H1 (cell line): ENCODE measurements at regions not wholly inside any gene's neighbourhood (a gene's known extent, or its start where the extent isn't known, plus 50 kb on each side); places are given as distances from the start of the nearest gene placed in this dataset.

Experiments
- CTCF ChIA-PET: fragments of 300-600 bp; sonication (Branson Sonifier 250); formaldehyde crosslinking; loops from one replicate; lab custom pipeline; 2021; ENCODE audit not compliant: partially characterized antibody; lab: Charles Lee
- POLR2A ChIA-PET: fragments of 300-600 bp; sonication (Branson Sonifier 250); formaldehyde crosslinking; loops from one replicate; lab custom pipeline; 2021; ENCODE audit warnings: inconsistent platforms; ENCODE audit not compliant: partially characterized antibody; lab: Charles Lee
- DNase-seq, 2 experiments: peaks; one replicate each; pipeline versions ENCODE4 v3.0.0 to v3.0.0-alpha.2; 2010 to 2022; ENCODE audit warnings: low spot score in 2 of 2, low read depth in 1 of 2, mixed read lengths in 1 of 2
- FAIRE-seq: peaks from 2 replicates; lab custom pipeline; 2011; peaks lifted over from hg19 to GRCh38; lab: Jason Lieb, UNC
- H2AFZ ChIP-seq: 2 replicates; pipeline ENCODE4 v1.8.1; 2012; ENCODE audit warnings: low read length, inconsistent platforms
- H2AK5ac ChIP-seq: 2 replicates; pipeline ENCODE4 v1.6.1; 2013; ENCODE audit warnings: low read depth, low read length
- H2BK120ac ChIP-seq: replicated peaks from 2 replicates; pipeline ENCODE3; 2013; ENCODE audit warnings: low read depth, low read length, inconsistent platforms
- H2BK12ac ChIP-seq: 2 replicates; pipeline ENCODE4 v1.6.1; 2013; ENCODE audit warnings: low read depth, low read length
- H2BK15ac ChIP-seq: 2 replicates; pipeline ENCODE4 v1.6.1; 2013; ENCODE audit warnings: low read length
- H2BK20ac ChIP-seq: 2 replicates; pipeline ENCODE4 v1.6.1; 2013; ENCODE audit warnings: low read length
- H2BK5ac ChIP-seq: 2 replicates; pipeline ENCODE4 v1.6.1; 2013; ENCODE audit warnings: low read depth, low read length
- H3K14ac ChIP-seq: 2 replicates; pipeline ENCODE4 v1.6.1; 2013; ENCODE audit warnings: inconsistent platforms; ENCODE audit not compliant: insufficient read length
- H3K18ac ChIP-seq: 2 replicates; pipeline ENCODE4 v1.6.1; 2013; ENCODE audit warnings: low read length; ENCODE audit errors: extremely low read depth
- H3K23ac ChIP-seq: 2 replicates; pipeline ENCODE4 v1.6.1; 2013; ENCODE audit warnings: inconsistent platforms; ENCODE audit not compliant: insufficient read length
- H3K23me2 ChIP-seq: 2 replicates; pipeline ENCODE4 v1.6.1; 2013; ENCODE audit warnings: low read depth, low read length
- H3K27ac ChIP-seq: 2 replicates; pipeline ENCODE4 v1.6.1; 2011; ENCODE audit warnings: low read depth, low read length, inconsistent platforms
- H3K27me3 ChIP-seq, 4 experiments: replicated peaks in 1 of 4; 1 replicate in 1 of 4; 2 replicates in 3 of 4; pipeline versions ENCODE4 v1.6.1 to v1.8.1; 2011 to 2013; ENCODE audit warnings: low read length in 3 of 4, mild to moderate bottlenecking in 3 of 4, inconsistent platforms in 2 of 4, mixed read lengths in 2 of 4, moderate library complexity in 1 of 4; ENCODE audit not compliant: control insufficient read depth in 3 of 4, insufficient read depth in 3 of 4; ENCODE audit errors: extremely low read depth in 1 of 4
- H3K36me3 ChIP-seq, 4 experiments: 2 replicates each; pipeline versions ENCODE4 v1.6.1 to v1.8.1; 2011 to 2013; ENCODE audit warnings: mild to moderate bottlenecking in 4 of 4, low read length in 3 of 4, moderate library complexity in 2 of 4, control low read depth in 1 of 4, inconsistent platforms in 1 of 4; ENCODE audit not compliant: insufficient read depth in 4 of 4, control insufficient read depth in 2 of 4
- H3K4ac ChIP-seq: replicated peaks from 2 replicates; pipeline ENCODE3; 2013; ENCODE audit warnings: low read length, low read depth, mixed read lengths, inconsistent platforms; ENCODE audit not compliant: insufficient read length
- H3K4me1 ChIP-seq, 4 experiments: replicated peaks in 1 of 4; 1 replicate in 1 of 4; 2 replicates in 3 of 4; pipeline versions ENCODE4 v1.6.1 to v1.8.1; 2011 to 2013; ENCODE audit warnings: low read length in 3 of 4, inconsistent platforms in 2 of 4, mixed read lengths in 1 of 4; ENCODE audit not compliant: insufficient read depth in 4 of 4, control insufficient read depth in 3 of 4
- H3K4me2 ChIP-seq, 2 experiments: 2 replicates each; pipeline versions ENCODE4 v1.6.1 to v1.8.1; 2011 to 2013; ENCODE audit warnings: low read depth in 2 of 2, low read length in 2 of 2, control low read depth in 1 of 2, inconsistent platforms in 1 of 2, mild to moderate bottlenecking in 1 of 2; ENCODE audit not compliant: insufficient read depth in 1 of 2
- H3K4me3 ChIP-seq, 4 experiments: fragments of 200-600, 300-600 bp in 1 of 4; sonication (generic), shearing (Covaris generic), sonication (Bioruptor Twin) in 1 of 4; 2 replicates each; pipeline versions ENCODE4 v1.5.1 to v1.8.1; 2011 to 2016; ENCODE audit warnings: low read length in 4 of 4, low read depth in 3 of 4, control low read depth in 2 of 4, inconsistent platforms in 2 of 4, mild to moderate bottlenecking in 2 of 4, mixed read lengths in 1 of 4, moderate library complexity in 1 of 4; ENCODE audit not compliant: insufficient read depth in 2 of 4; ENCODE audit errors: extremely low read depth in 1 of 4
- H3K56ac ChIP-seq: replicated peaks from 2 replicates; pipeline ENCODE3; 2013; ENCODE audit warnings: low read depth, mild to moderate bottlenecking, mixed read lengths, low read length, inconsistent platforms; ENCODE audit not compliant: insufficient read length
- H3K79me1 ChIP-seq: 2 replicates; pipeline ENCODE4 v1.6.1; 2013; ENCODE audit warnings: low read depth, low read length, control low read depth
- H3K79me2 ChIP-seq, 2 experiments: 2 replicates each; pipeline versions ENCODE4 v1.6.1 to v1.8.1; 2012 to 2013; ENCODE audit warnings: low read length in 2 of 2, mild to moderate bottlenecking in 2 of 2, inconsistent platforms in 1 of 2; ENCODE audit not compliant: insufficient read depth in 2 of 2, control insufficient read depth in 1 of 2
- H3K9ac ChIP-seq, 4 experiments: replicated peaks in 1 of 4; 1 replicate in 1 of 4; 2 replicates in 3 of 4; pipeline versions ENCODE4 v1.6.1 to v1.8.1; 2011 to 2013; ENCODE audit warnings: low read depth in 3 of 4, low read length in 3 of 4, control low read depth in 2 of 4, mild to moderate bottlenecking in 2 of 4, moderate library complexity in 2 of 4, inconsistent platforms in 1 of 4; ENCODE audit errors: extremely low read depth in 1 of 4
- H3K9me3 ChIP-seq, 2 experiments: 2 replicates each; pipeline versions ENCODE4 v1.6.1 to v1.8.1; 2012 to 2013; ENCODE audit warnings: mild to moderate bottlenecking in 2 of 2, moderate library complexity in 2 of 2, control low read depth in 1 of 2, inconsistent platforms in 1 of 2, low read depth in 1 of 2, low read length in 1 of 2, mixed read lengths in 1 of 2; ENCODE audit not compliant: insufficient read depth in 2 of 2
- H4K20me1 ChIP-seq, 2 experiments: replicated peaks in 1 of 2; 2 replicates each; pipeline versions ENCODE3 to v1.8.1; 2011 to 2013; ENCODE audit warnings: inconsistent platforms in 2 of 2, low read length in 2 of 2, mild to moderate bottlenecking in 1 of 2; ENCODE audit not compliant: insufficient read depth in 2 of 2, control insufficient read depth in 1 of 2
- H4K5ac ChIP-seq: 2 replicates; pipeline ENCODE4 v1.6.1; 2013; ENCODE audit warnings: low read length, low read depth, mixed read lengths, inconsistent platforms; ENCODE audit not compliant: insufficient read length
- H4K8ac ChIP-seq: 2 replicates; pipeline ENCODE4 v1.8.0; 2013; ENCODE audit warnings: mild to moderate bottlenecking, moderate library complexity, low read length, inconsistent platforms; ENCODE audit not compliant: insufficient read depth; ENCODE audit errors: extremely low read depth
- H4K91ac ChIP-seq: replicated peaks from 2 replicates; pipeline ENCODE3; 2013; ENCODE audit warnings: low read length, mixed read lengths, inconsistent platforms; ENCODE audit not compliant: insufficient read length
- CREB1 ChIP-seq: IDR thresholded peaks from 2 replicates; pipeline ENCODE4 v1.6.1; 2012; ENCODE audit warnings: inconsistent platforms
- GTF2F1 ChIP-seq: IDR thresholded peaks from 2 replicates; pipeline ENCODE4 v1.6.1; 2012; ENCODE audit warnings: low read depth, low read length, improper control_type of control experiment, borderline replicate concordance
- POU5F1 ChIP-seq: IDR thresholded peaks from 2 replicates; pipeline ENCODE4 v1.6.1; 2011; ENCODE audit warnings: low read depth, mild to moderate bottlenecking, low read length, moderate library complexity
- RNF2 ChIP-seq: fragments of 200-900, 300-1000 bp; sonication (generic); IDR thresholded peaks from 2 replicates; pipeline ENCODE4 v1.7.1; 2016; ENCODE audit warnings: borderline replicate concordance, low read depth, mild to moderate bottlenecking, antibody characterized with exemption, low read length; ENCODE audit not compliant: poor library complexity, severe bottlenecking; ENCODE audit errors: missing control alignments
- SUZ12 ChIP-seq: fragments of 200-600 bp; sonication (generic); IDR thresholded peaks from 2 replicates; pipeline ENCODE4 v1.6.1; 2012; ENCODE audit warnings: mild to moderate bottlenecking, inconsistent platforms, low read length, moderate library complexity, mixed read lengths
- TAF1 ChIP-seq: IDR thresholded peaks from 2 replicates; pipeline ENCODE4 v1.6.1; 2011; ENCODE audit warnings: mild to moderate bottlenecking, low read depth, low read length
- TAF7 ChIP-seq: optimal IDR thresholded peaks from 2 replicates; pipeline ENCODE3; 2011; ENCODE audit warnings: low read depth, mild to moderate bottlenecking, inconsistent platforms, low read length, moderate library complexity, borderline replicate concordance
- ZNF274 ChIP-seq: IDR thresholded peaks from 2 replicates; pipeline ENCODE4 v1.7.0; 2012; ENCODE audit warnings: low read length, borderline replicate concordance; ENCODE audit errors: extremely low read depth
- WGBS, 2 experiments: shearing (Covaris generic) in 1 of 2; methylation state at CpG; one replicate each; pipeline versions ENCODE4 v1.1.6 to v1.1.7; 2013 to 2015; ENCODE audit warnings: low lambda C conversion rate in 2 of 2, mixed read lengths in 2 of 2, inconsistent platforms in 1 of 2, low coverage in 1 of 2, missing lambda C conversion rate in 1 of 2; ENCODE audit not compliant: insufficient replicate concordance in 2 of 2, insufficient coverage in 1 of 2, insufficient read length in 1 of 2; ENCODE audit errors: extremely low coverage in 1 of 2, missing lambda C conversion rate in 1 of 2; 5-methylcytosine and 5-hydroxymethylcytosine counted together

DNA sequence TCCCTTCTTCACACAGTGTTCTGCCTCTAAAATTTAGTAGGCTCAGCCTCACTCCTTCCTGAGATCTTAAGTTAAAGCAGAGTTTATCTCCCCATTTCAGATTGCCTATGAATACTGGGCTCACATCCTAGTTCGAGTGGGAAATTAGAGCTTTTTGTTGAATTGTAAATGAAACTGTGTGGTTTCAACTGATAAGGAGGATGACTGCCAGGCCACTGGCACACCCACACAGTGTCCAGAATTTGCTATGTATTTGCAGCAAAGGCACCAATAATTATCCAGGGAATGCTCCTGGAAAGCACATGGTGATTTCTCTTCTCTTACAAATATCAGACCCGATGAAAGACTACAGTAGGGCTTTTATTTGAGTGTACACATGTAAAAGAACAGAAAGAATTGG lies 308.1 kb upstream of the COL8A1 start:
- Histone ChIP-seq H4K5ac (no peak overlapping the region), H2AK5ac (no peak overlapping the region), H3K23ac (no peak overlapping the region), H2BK15ac (no peak overlapping the region), H3K14ac (no peak overlapping the region), H3K18ac (no peak overlapping the region), H2BK5ac (no peak overlapping the region), H3K4me3 (no peak overlapping the region), H2BK120ac (no peak overlapping the region), H3K23me2 (no peaks in the 10 kb centered on the region), H3K9ac (no peak overlapping the region), H4K8ac (no peak overlapping the region), H3K56ac (no peak overlapping the region), H4K91ac (no peak overlapping the region), H3K4ac (no peak overlapping the region), H3K27me3 (no peaks in the 10 kb centered on the region), H3K4me1 (no peaks in the 10 kb centered on the region), H3K36me3 (no peaks in the 10 kb centered on the region), H3K27ac (no peak overlapping the region), H2AFZ (no peak overlapping the region), H3K4me2 (no peak overlapping the region), H3K9me3 (no peaks in the 10 kb centered on the region), H2BK20ac (no peak overlapping the region), H2BK12ac (no peak overlapping the region), H3K79me2 (no peaks in the 10 kb centered on the region), H3K79me1 (no peaks in the 10 kb centered on the region), H4K20me1 (no peaks in the 10 kb centered on the region)
- FAIRE-seq (no peak), DNase-seq (no peak)
- WGBS, 2 experiments: 88% methylated on average over 2 of the region's 2 CpGs; no CpG with 5 or more reads in 1 of the 2 experiments
- CTCF ChIA-PET: interaction anchor here (0.5 kb wide), 1 partner anchor 242 kb away, joined by 3 read pairs; no protein-coding TSS in a partner anchor
- POLR2A ChIA-PET: no interaction called here
- TF ChIP-seq POU5F1 (no peak), SUZ12 (no peak), TAF7 (no peak), RNF2 (no peak), GTF2F1 (no peak), TAF1 (no peak), CREB1 (no peak), ZNF274 (no peak)
